Spleen (tissue), 11 donors: ENCODE measurements at regions not wholly inside any gene's neighbourhood (a gene's known extent, or its start where the extent isn't known, plus 50 kb on each side); places are given as distances from the start of the nearest gene placed in this dataset.

Experiments used
- DNase-seq: peaks from one replicate; pipeline ENCODE4 v3.0.0-alpha.2; 2020
- H3K27ac ChIP-seq, 8 donors: fragments of 200-600 bp; sonication (generic) in 7 of 8; 1 replicate in 4 of 8; 2 replicates in 4 of 8; pipeline versions ENCODE4 v1.5.0 to v1.8.0; 2016 to 2021; ENCODE audit warnings: inconsistent platforms in 4 of 8, mild to moderate bottlenecking in 4 of 8, moderate library complexity in 1 of 8
- H3K27me3 ChIP-seq, 7 donors: fragments of 200-600 bp; sonication (generic) in 6 of 7; replicated peaks in 1 of 7; 1 replicate in 4 of 7; 2 replicates in 3 of 7; pipeline versions ENCODE4 v1.5.0 to v1.8.0; 2016 to 2021; ENCODE audit warnings: inconsistent platforms in 3 of 7, mild to moderate bottlenecking in 1 of 7
- H3K36me3 ChIP-seq, 6 donors: fragments of 200-600 bp; sonication (generic) in 5 of 6; 1 replicate in 4 of 6; 2 replicates in 2 of 6; pipeline versions ENCODE4 v1.5.0 to v1.8.0; 2016 to 2021; ENCODE audit warnings: inconsistent platforms in 2 of 6
- H3K4me1 ChIP-seq, 6 donors: fragments of 200-600 bp; sonication (generic) in 5 of 6; 1 replicate in 3 of 6; 2 replicates in 3 of 6; pipeline versions ENCODE4 v1.5.0 to v1.8.0; 2016 to 2021; ENCODE audit warnings: inconsistent platforms in 3 of 6
- H3K4me3 ChIP-seq, 8 donors: fragments of 200-600 bp; sonication (generic) in 7 of 8; 1 replicate in 4 of 8; 2 replicates in 4 of 8; pipeline versions ENCODE4 v1.5.0 to v1.8.0; 2016 to 2021; ENCODE audit warnings: inconsistent platforms in 4 of 8, mild to moderate bottlenecking in 4 of 8, moderate library complexity in 2 of 8
- H3K9me3 ChIP-seq, 8 donors: fragments of 200-600 bp; sonication (generic) in 7 of 8; 1 replicate in 4 of 8; 2 replicates in 4 of 8; pipeline versions ENCODE4 v1.5.0 to v1.8.0; 2016 to 2021; ENCODE audit warnings: inconsistent platforms in 4 of 8
- POLR2A ChIP-seq, 3 donors: fragments of 450-650 bp; IDR thresholded peaks; one replicate each; pipeline ENCODE4 v1.5.1; 2017; ENCODE audit warnings: antibody characterized with exemption in 3 of 3, mild to moderate bottlenecking in 1 of 3
- POLR2AphosphoS5 ChIP-seq, 3 donors: sonication (generic); formaldehyde crosslinking; IDR thresholded peaks; one replicate each; pipeline ENCODE4 v1.5.1; 2017; ENCODE audit warnings: antibody characterized with exemption in 3 of 3
- WGBS, 5 donors: extraction: QIAGEN DNeasy Blood & Tissue Kit in 3 of 5; methylation state at CpG; one replicate each; pipeline versions ENCODE4 v1.1.5 to v1.1.7; 2013 to 2018; 5-methylcytosine and 5-hydroxymethylcytosine counted together
- intact Hi-C: fragments of 100-400 bp; cut with DNase I; formaldehyde crosslinking; loops from one replicate; pipeline ENCODE4 v1.15.0; 2023; ENCODE audit warnings: low total_unique reads
- TF ChIP-seq, protein P1 (sequence below), 11 experiments: fragments of 200-600 bp in 7 of 11; fragments of 450-650 bp in 4 of 11; sonication (generic) in 4 of 11; IDR thresholded peaks in 8 of 11; conservative IDR thresholded peaks in 3 of 11; 1 replicate in 7 of 11; 2 replicates in 4 of 11; pipeline versions ENCODE4 v1.4.0 to v1.8.0; 2016 to 2021; ENCODE audit warnings: antibody characterized with exemption in 11 of 11, inconsistent platforms in 4 of 11, mild to moderate bottlenecking in 1 of 11
- donor health status: healthy with polysubstance abuse.
- donor health status: DM: no; HTN: no; CAD: no; lungs with moderate emphysema.
- donor health status: DM: no; HTN: no; CAD: no.
- donor health status: Bipolar disorder and iron deficiency.
- donor health status: healthy.
- donor health status: DM: no; HTN: no; CAD: no.
- donor health status: DM: yes; HTN: yes; CAD: no.

DNA sequence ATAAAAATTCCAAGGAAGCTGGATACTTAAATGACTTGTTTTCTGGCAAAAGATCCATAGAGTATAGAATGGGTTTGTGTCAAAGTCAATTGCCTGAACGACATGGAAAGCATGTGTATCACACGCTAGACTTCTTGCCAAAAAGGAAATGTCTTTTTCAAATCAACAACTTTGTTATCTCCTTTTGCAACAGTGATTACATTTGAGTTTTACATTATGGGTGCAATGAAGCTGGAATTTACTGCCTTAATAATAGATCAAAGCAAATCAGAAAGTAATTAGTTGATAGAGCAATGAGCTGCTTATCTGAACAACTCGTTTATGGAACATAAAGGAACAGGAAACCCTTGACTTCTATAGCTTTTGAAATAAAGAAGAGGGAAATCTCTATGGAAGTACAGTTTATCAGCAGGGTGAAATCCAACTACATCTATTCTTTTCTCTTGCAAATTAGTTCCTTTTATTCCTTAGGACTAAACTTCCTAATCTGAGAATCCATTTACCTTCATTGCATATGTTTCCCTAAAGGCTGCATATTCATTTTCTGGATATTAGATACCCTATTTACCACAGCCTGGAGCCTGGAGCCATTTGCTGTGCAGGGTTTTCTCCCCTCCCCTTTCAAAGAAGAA lies 415.1 kb upstream of the NECTIN3 start:
- no peak overlapping the region for H3K4me3 ChIP-seq
- TF ChIP-seq POLR2A (IDR thresholded peaks at IDR 0.05) (no peak), POLR2AphosphoS5 (IDR thresholded peaks at IDR 0.05) (no peak)
- TF ChIP-seq, protein P1, sequence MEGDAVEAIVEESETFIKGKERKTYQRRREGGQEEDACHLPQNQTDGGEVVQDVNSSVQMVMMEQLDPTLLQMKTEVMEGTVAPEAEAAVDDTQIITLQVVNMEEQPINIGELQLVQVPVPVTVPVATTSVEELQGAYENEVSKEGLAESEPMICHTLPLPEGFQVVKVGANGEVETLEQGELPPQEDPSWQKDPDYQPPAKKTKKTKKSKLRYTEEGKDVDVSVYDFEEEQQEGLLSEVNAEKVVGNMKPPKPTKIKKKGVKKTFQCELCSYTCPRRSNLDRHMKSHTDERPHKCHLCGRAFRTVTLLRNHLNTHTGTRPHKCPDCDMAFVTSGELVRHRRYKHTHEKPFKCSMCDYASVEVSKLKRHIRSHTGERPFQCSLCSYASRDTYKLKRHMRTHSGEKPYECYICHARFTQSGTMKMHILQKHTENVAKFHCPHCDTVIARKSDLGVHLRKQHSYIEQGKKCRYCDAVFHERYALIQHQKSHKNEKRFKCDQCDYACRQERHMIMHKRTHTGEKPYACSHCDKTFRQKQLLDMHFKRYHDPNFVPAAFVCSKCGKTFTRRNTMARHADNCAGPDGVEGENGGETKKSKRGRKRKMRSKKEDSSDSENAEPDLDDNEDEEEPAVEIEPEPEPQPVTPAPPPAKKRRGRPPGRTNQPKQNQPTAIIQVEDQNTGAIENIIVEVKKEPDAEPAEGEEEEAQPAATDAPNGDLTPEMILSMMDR (IDR thresholded peaks at IDR 0.05 in 8 of 11, conservative IDR thresholded peaks at IDR 0.05 in 3 of 11) = no peak
- intact Hi-C loops = no loop called here
- no peaks in the 10 kb centered on the region for H3K27me3 ChIP-seq
- DNase-seq = no peak
- no peaks in the 10 kb centered on the region for H3K36me3 ChIP-seq
- H3K9me3 ChIP-seq = peaks cover 0 to 2% (median 0%) of the 10 kb centered on the region in 8 donors
- WGBS, 5 donors = 30 to 41% (median 33%) methylated on average over 3 of the region's 3 CpGs
- no peak overlapping the region for H3K27ac ChIP-seq
- H3K4me1 ChIP-seq = no peaks in the 10 kb centered on the region

DNA sequence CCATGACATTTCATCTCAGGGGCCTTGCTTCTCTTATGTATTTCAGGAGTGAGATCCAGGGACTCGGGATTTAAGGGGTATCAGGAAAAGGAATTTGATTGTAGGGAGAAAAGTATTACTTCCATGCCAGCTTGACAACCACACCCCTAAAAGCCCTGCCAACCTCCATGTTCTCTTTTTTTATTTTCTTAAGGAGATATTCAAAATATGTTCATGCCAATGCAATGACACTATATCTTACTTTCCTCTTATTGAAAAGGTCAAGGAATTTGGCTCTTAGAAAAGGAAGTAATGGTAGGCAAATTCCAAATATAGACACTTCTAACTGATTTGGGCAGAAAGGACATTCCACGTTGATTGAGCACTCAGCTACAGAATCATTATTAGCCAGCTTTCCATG lies 407.5 kb upstream of the NECTIN3 start:
- H3K9me3 ChIP-seq = peaks cover 0 to 12% (median 2%) of the 10 kb centered on the region in 8 donors
- no peaks in the 10 kb centered on the region for H3K36me3 ChIP-seq
- no peak for DNase-seq
- no peaks in the 10 kb centered on the region for H3K4me1 ChIP-seq
- no peak for TF ChIP-seq POLR2AphosphoS5 (IDR thresholded peaks at IDR 0.05)
- no peak for TF ChIP-seq POLR2A (IDR thresholded peaks at IDR 0.05)
- TF ChIP-seq, protein P1 (IDR thresholded peaks at IDR 0.05 in 8 of 11, conservative IDR thresholded peaks at IDR 0.05 in 3 of 11) = no peak
- WGBS, 5 donors = 47 to 70% (median 56%) methylated on average over 2 of the region's 2 CpGs
- H3K27ac ChIP-seq = no peak overlapping the region
- intact Hi-C loops = no loop called here
- no peak overlapping the region for H3K4me3 ChIP-seq
- no peaks in the 10 kb centered on the region for H3K27me3 ChIP-seq

DNA sequence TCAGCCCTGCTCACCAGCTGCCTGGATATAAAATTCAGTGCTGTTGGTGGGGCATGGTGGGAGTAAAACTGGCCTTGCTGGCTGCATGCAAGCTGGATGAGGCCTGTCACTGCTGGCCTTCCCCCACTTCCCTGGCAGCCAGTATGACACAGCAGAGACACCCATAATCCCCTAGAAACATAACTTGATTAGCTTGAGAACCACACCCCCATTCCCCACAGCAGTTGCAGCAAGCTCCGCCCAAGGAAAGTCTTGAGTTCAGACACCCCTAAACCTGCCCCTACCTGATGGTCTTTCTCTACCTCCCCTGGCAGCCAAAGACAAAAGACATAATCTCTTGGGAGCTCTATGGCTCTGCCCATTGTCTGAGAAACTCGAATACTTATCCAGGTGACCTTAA lies 405.1 kb upstream of the NECTIN3 start:
- H3K4me3 ChIP-seq = no peak overlapping the region
- intact Hi-C loops = no loop called here
- no peaks in the 10 kb centered on the region for H3K4me1 ChIP-seq
- peaks cover 0 to 34% (median 21%) of the 10 kb centered on the region in 8 donors for H3K9me3 ChIP-seq
- 63 to 74% (median 70%) methylated on average over 2 of the region's 2 CpGs for WGBS, 5 donors
- no peak overlapping the region for H3K27ac ChIP-seq
- TF ChIP-seq, protein P1 (IDR thresholded peaks at IDR 0.05 in 8 of 11, conservative IDR thresholded peaks at IDR 0.05 in 3 of 11) = no peak
- no peak for TF ChIP-seq POLR2AphosphoS5 (IDR thresholded peaks at IDR 0.05)
- TF ChIP-seq POLR2A (IDR thresholded peaks at IDR 0.05) = no peak
- no peaks in the 10 kb centered on the region for H3K27me3 ChIP-seq
- no peak for DNase-seq
- H3K36me3 ChIP-seq = no peaks in the 10 kb centered on the region

DNA sequence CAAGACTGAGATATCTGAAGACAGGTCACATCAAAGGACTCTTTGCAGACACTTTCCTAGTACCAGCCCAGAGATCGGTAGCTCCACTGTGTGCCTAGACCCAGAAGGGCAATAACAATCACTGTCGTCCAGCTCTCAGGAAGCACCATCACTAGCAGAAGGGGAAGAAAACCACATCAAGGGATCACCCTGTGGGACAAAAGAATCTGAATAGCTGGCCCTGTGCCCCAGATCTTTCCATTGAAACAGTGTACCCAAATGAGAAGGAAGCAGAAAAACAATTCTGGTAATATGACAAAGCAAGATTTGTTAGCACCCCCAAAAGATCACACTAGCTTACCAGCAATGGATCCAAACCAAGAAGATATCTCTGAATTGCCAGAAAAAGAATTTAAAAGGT lies 404.4 kb upstream of the NECTIN3 start:
- Histone ChIP-seq H3K27ac (no peak overlapping the region), H3K9me3 (peaks cover 0 to 40% (median 21%) of the 10 kb centered on the region in 8 donors), H3K27me3 (no peaks in the 10 kb centered on the region), H3K36me3 (no peaks in the 10 kb centered on the region), H3K4me1 (no peaks in the 10 kb centered on the region), H3K4me3 (no peak overlapping the region)
- intact Hi-C loops = no loop called here
- no peak for DNase-seq
- TF ChIP-seq POLR2A (IDR thresholded peaks at IDR 0.05) (no peak), POLR2AphosphoS5 (IDR thresholded peaks at IDR 0.05) (no peak)
- TF ChIP-seq, protein P1 (IDR thresholded peaks at IDR 0.05 in 8 of 11, conservative IDR thresholded peaks at IDR 0.05 in 3 of 11) = no peak
- WGBS, 5 donors = 71 to 86% (median 77%) methylated on average over 2 of the region's 2 CpGs
